ENCODE measurements at regions not wholly inside any gene's neighbourhood (a gene's known extent, or its start where the extent isn't known, plus 50 kb on each side); places are given as distances from the start of the nearest gene placed in this dataset.

- no peak overlapping the region for H3K27ac Mint-ChIP-seq
- TF ChIP-seq, protein P1, sequence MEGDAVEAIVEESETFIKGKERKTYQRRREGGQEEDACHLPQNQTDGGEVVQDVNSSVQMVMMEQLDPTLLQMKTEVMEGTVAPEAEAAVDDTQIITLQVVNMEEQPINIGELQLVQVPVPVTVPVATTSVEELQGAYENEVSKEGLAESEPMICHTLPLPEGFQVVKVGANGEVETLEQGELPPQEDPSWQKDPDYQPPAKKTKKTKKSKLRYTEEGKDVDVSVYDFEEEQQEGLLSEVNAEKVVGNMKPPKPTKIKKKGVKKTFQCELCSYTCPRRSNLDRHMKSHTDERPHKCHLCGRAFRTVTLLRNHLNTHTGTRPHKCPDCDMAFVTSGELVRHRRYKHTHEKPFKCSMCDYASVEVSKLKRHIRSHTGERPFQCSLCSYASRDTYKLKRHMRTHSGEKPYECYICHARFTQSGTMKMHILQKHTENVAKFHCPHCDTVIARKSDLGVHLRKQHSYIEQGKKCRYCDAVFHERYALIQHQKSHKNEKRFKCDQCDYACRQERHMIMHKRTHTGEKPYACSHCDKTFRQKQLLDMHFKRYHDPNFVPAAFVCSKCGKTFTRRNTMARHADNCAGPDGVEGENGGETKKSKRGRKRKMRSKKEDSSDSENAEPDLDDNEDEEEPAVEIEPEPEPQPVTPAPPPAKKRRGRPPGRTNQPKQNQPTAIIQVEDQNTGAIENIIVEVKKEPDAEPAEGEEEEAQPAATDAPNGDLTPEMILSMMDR (IDR thresholded peaks at IDR 0.05), result no peak
- H3K36me3 Mint-ChIP-seq (ENCODE audit: low read depth), result no peaks in the 10 kb centered on the region
These were observed 545.9 kb upstream of the MIR17HG start for GRCh38 chr13:90801621-90802020.

GRCh38 chr13:90803210-90803609 lies 544.3 kb upstream of the MIR17HG start:
- Mint-ChIP-seq H3K4me3 (no peak overlapping the region), H3K36me3 (ENCODE audit: low read depth) (no peaks in the 10 kb centered on the region), H3K27ac (no peak overlapping the region), H3K9me3 (no peaks in the 10 kb centered on the region), H3K4me1 (peaks cover 3% of the 10 kb centered on the region), H3K27me3 (ENCODE audit: low read depth, poor library complexity) (no peaks in the 10 kb centered on the region)
- no peak for DNase-seq
- TF ChIP-seq, protein P1 (IDR thresholded peaks at IDR 0.05), result no peak

More at GRCh38 chr13:90801621-90802020, 545.9 kb upstream of the MIR17HG start:
- no peaks in the 10 kb centered on the region for H3K27me3 Mint-ChIP-seq (ENCODE audit: low read depth, poor library complexity)
- no peak for DNase-seq
- H3K4me1 Mint-ChIP-seq, result peaks cover 12% of the 10 kb centered on the region
- no peak overlapping the region for H3K4me3 Mint-ChIP-seq
- H3K9me3 Mint-ChIP-seq, result no peaks in the 10 kb centered on the region

DNA sequence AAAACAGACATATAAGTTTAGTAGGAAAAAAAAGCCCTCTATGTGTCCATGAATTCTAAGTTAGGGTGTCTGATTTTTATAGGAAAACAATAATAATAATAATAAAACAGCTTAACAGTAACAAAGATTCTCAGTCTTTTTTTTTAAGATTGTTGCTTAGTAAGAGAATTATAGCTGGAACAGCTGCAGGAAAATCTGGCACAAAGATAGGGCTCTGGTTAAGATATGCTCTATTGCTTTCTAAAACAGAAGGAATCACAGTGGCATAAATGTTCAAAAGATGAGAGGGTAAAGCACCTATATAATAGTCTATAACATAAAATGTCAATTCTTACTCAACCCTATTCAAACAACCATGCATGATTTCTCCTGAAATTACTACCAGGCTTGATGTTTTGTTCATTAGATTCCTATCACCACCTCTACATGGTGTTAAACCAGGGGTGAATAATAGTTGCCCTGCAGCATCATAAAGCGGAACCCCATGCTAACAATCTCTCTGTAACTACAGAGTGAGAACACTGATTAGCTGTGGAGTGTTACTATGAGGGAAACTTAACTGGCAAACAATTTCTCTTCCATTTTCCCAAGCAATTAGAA lies 541.4 kb upstream of the MIR17HG start:
- no peaks in the 10 kb centered on the region for H3K9me3 Mint-ChIP-seq
- H3K27me3 Mint-ChIP-seq (ENCODE audit: low read depth, poor library complexity), result no peaks in the 10 kb centered on the region
- TF ChIP-seq, protein P1 (IDR thresholded peaks at IDR 0.05), result no peak
- H3K36me3 Mint-ChIP-seq (ENCODE audit: low read depth), result no peaks in the 10 kb centered on the region
- no peak for DNase-seq
- no peak overlapping the region for H3K4me3 Mint-ChIP-seq
- no peak overlapping the region for H3K27ac Mint-ChIP-seq
- H3K4me1 Mint-ChIP-seq, result no peaks in the 10 kb centered on the region

GRCh38 chr13:90806892-90807291 lies 540.6 kb upstream of the MIR17HG start:
- Mint-ChIP-seq H3K27me3 (ENCODE audit: low read depth, poor library complexity) (no peaks in the 10 kb centered on the region), H3K4me1 (no peaks in the 10 kb centered on the region), H3K9me3 (no peaks in the 10 kb centered on the region), H3K4me3 (no peak overlapping the region), H3K27ac (no peak overlapping the region), H3K36me3 (ENCODE audit: low read depth) (no peaks in the 10 kb centered on the region)
- no peak for DNase-seq
- TF ChIP-seq, protein P1 (IDR thresholded peaks at IDR 0.05), result no peak

DNA sequence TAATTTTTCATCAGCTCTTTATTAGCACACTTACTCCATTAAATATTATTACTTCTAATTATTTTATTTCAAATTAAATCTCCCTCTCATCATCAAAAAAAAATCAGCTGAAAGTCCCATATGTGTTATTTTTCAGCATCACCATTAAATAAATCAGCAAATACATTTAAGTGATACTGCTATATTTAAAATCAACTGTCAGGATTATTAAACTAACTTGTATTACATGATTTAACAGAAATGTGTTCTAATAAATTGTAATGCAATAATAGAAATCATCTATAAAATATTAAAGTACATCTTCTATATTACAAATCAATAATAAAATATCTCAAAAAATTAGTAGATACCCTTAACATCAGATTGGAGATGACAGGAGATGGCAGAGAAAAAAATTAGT lies 538.6 kb upstream of the MIR17HG start:
- TF ChIP-seq, protein P1 (IDR thresholded peaks at IDR 0.05), result no peak
- no peak overlapping the region for H3K27ac Mint-ChIP-seq
- H3K27me3 Mint-ChIP-seq (ENCODE audit: low read depth, poor library complexity), result no peaks in the 10 kb centered on the region
- no peaks in the 10 kb centered on the region for H3K36me3 Mint-ChIP-seq (ENCODE audit: low read depth)
- H3K9me3 Mint-ChIP-seq, result no peaks in the 10 kb centered on the region
- no peak overlapping the region for H3K4me3 Mint-ChIP-seq
- H3K4me1 Mint-ChIP-seq, result no peaks in the 10 kb centered on the region
- DNase-seq, result no peak

GRCh38 chr13:90824032-90824431 lies 523.5 kb upstream of the MIR17HG start:
- Mint-ChIP-seq H3K9me3 (no peaks in the 10 kb centered on the region), H3K27me3 (ENCODE audit: low read depth, poor library complexity) (peaks cover 5% of the 10 kb centered on the region), H3K36me3 (ENCODE audit: low read depth) (no peaks in the 10 kb centered on the region), H3K4me1 (no peaks in the 10 kb centered on the region), H3K4me3 (no peak overlapping the region), H3K27ac (no peak overlapping the region)
- TF ChIP-seq, protein P1 (IDR thresholded peaks at IDR 0.05), result no peak
- DNase-seq, result no peak
